ENCODE measurements at regions not wholly inside any gene's neighbourhood (a gene's known extent, or its start where the extent isn't known, plus 50 kb on each side); places are given as distances from the start of the nearest gene placed in this dataset.

- ChIA-PET CTCF (no interaction called here), POLR2A (no interaction called here)
- H3K4me1 Mint-ChIP-seq = no peaks in the 10 kb centered on the region
- TF ChIP-seq, protein P1, sequence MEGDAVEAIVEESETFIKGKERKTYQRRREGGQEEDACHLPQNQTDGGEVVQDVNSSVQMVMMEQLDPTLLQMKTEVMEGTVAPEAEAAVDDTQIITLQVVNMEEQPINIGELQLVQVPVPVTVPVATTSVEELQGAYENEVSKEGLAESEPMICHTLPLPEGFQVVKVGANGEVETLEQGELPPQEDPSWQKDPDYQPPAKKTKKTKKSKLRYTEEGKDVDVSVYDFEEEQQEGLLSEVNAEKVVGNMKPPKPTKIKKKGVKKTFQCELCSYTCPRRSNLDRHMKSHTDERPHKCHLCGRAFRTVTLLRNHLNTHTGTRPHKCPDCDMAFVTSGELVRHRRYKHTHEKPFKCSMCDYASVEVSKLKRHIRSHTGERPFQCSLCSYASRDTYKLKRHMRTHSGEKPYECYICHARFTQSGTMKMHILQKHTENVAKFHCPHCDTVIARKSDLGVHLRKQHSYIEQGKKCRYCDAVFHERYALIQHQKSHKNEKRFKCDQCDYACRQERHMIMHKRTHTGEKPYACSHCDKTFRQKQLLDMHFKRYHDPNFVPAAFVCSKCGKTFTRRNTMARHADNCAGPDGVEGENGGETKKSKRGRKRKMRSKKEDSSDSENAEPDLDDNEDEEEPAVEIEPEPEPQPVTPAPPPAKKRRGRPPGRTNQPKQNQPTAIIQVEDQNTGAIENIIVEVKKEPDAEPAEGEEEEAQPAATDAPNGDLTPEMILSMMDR (IDR thresholded peaks at IDR 0.05) = no peak
- intact Hi-C loops (cut with micrococcal nuclease) = no loop called here
- no peak for DNase-seq
- H3K27me3 Mint-ChIP-seq = no peaks in the 10 kb centered on the region
- no peaks in the 10 kb centered on the region for H3K36me3 Mint-ChIP-seq (ENCODE audit: low read depth)
- H3K9me3 Mint-ChIP-seq = no peaks in the 10 kb centered on the region
- ATAC-seq (ENCODE audit: low read depth) = no peak
- no peak overlapping the region for H3K27ac Mint-ChIP-seq
- no peak overlapping the region for H3K4me3 Mint-ChIP-seq
Observed at GRCh38 chr9:108244686-108245085, 611.1 kb downstream of the ACTL7B start.

GRCh38 chr9:108241384-108242073 is 614.3 kb downstream of the ACTL7B start:
- intact Hi-C loops (cut with micrococcal nuclease) = no loop called here
- ChIA-PET POLR2A (no interaction called here), CTCF (no interaction called here)
- DNase-seq (no peak), ATAC-seq (ENCODE audit: low read depth) (no peak)
- Mint-ChIP-seq H3K27ac (no peak overlapping the region), H3K36me3 (ENCODE audit: low read depth) (no peaks in the 10 kb centered on the region), H3K4me3 (no peak overlapping the region), H3K4me1 (no peaks in the 10 kb centered on the region), H3K27me3 (no peaks in the 10 kb centered on the region), H3K9me3 (no peaks in the 10 kb centered on the region)
- TF ChIP-seq, protein P1 (IDR thresholded peaks at IDR 0.05) = no peak

GRCh38 chr9:108239696-108240321 is 616.0 kb downstream of the ACTL7B start:
- H3K9me3 Mint-ChIP-seq = no peaks in the 10 kb centered on the region

DNA sequence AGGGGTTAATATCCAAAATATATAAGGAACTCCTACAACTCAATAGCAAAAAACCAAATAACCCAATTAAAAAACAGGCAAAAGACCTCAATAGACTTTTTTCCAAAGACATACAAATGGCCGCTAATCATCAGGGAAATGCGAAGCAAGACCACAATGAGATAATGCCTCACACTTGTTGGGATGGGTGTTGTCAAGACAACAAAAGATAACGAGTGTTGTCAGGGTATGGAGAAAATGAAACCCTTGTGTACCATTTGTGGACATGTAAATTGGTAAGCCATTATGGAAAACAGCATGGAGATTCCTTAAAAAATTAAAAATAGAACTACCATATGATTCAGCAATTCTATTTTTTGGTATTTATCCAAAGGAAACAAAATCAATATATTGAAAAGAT is 620.2 kb downstream of the ACTL7B start:
- no peak for ATAC-seq (ENCODE audit: low read depth)
- Mint-ChIP-seq H3K4me1 (no peaks in the 10 kb centered on the region), H3K27ac (no peak overlapping the region), H3K9me3 (no peaks in the 10 kb centered on the region), H3K36me3 (ENCODE audit: low read depth) (no peaks in the 10 kb centered on the region), H3K4me3 (no peak overlapping the region), H3K27me3 (peaks cover 3% of the 10 kb centered on the region)
- ChIA-PET CTCF (no interaction called here), POLR2A (no interaction called here)
- TF ChIP-seq, protein P1 (IDR thresholded peaks at IDR 0.05) = no peak
- intact Hi-C loops (cut with micrococcal nuclease) = no loop called here
- no peak for DNase-seq

More at GRCh38 chr9:108239696-108240321, 616.0 kb downstream of the ACTL7B start:
- no peak overlapping the region for H3K4me3 Mint-ChIP-seq
- no peak for ATAC-seq (ENCODE audit: low read depth)
- intact Hi-C loops (cut with micrococcal nuclease) = no loop called here
- no peaks in the 10 kb centered on the region for H3K27me3 Mint-ChIP-seq
- DNase-seq = no peak
- TF ChIP-seq, protein P1 (IDR thresholded peaks at IDR 0.05) = no peak
- ChIA-PET CTCF (no interaction called here), POLR2A (no interaction called here)
- H3K4me1 Mint-ChIP-seq = no peaks in the 10 kb centered on the region
- H3K36me3 Mint-ChIP-seq (ENCODE audit: low read depth) = no peaks in the 10 kb centered on the region
- H3K27ac Mint-ChIP-seq = no peak overlapping the region

DNA sequence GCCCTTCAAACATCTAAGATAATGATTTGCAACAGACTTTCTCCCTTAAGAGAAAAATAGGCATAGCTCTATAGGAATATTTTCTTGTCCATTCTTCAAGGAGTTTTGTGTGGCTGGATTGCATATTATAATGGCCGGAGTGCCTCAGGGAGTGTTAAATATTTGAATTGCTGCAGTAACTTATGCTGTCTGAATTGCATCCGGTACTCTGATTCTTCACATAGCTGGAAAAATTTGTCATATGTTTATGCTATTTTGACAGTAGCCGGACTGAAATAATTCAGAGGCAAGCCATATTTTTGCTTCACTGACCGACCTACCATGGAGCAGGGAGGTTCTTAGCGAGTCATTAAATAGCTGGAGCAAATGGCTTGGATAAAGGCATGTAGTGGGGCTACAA is 621.0 kb downstream of the ACTL7B start:
- CTCF ChIA-PET = no interaction called here
- Mint-ChIP-seq H3K36me3 (ENCODE audit: low read depth) (no peaks in the 10 kb centered on the region), H3K4me1 (no peaks in the 10 kb centered on the region), H3K27ac (no peak overlapping the region), H3K4me3 (no peak overlapping the region), H3K27me3 (peaks cover 3% of the 10 kb centered on the region), H3K9me3 (peaks cover 4% of the 10 kb centered on the region)
- TF ChIP-seq, protein P1 (IDR thresholded peaks at IDR 0.05) = no peak
- POLR2A ChIA-PET = no interaction called here
- intact Hi-C loops (cut with micrococcal nuclease) = no loop called here
- DNase-seq (no peak), ATAC-seq (ENCODE audit: low read depth) (no peak)
